Raji (cell line): ENCODE measurements at regions not wholly inside any gene's neighbourhood (a gene's known extent, or its start where the extent isn't known, plus 50 kb on each side); places are given as distances from the start of the nearest gene placed in this dataset.

Experiments used
- POLR2A ChIP-seq: IDR thresholded peaks from 2 replicates; pipeline ENCODE4 v1.6.1; 2011; ENCODE audit warnings: low read depth, low read length, control low read depth; ENCODE audit not compliant: insufficient read depth

DNA sequence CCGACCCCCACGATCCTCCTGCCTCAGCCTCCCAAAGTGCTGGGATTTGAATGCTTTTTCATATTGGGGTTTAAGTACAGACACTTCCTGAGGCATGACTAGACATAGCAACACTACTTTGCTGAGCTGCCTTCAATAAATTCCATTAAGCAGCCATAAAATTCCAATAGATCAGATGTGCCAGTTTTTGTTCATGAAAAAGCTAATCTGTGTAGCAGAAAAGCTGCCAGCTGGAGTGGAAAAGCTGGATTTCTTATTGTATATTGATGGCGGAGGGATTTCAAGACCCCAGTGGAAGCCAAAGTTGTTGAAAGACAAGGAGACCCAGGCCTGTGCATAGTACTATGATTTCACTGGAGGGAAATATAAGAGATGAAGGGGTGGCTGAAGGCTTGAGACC is 209.0 kb upstream of the NUDT4 start:
- no peak for TF ChIP-seq POLR2A

DNA sequence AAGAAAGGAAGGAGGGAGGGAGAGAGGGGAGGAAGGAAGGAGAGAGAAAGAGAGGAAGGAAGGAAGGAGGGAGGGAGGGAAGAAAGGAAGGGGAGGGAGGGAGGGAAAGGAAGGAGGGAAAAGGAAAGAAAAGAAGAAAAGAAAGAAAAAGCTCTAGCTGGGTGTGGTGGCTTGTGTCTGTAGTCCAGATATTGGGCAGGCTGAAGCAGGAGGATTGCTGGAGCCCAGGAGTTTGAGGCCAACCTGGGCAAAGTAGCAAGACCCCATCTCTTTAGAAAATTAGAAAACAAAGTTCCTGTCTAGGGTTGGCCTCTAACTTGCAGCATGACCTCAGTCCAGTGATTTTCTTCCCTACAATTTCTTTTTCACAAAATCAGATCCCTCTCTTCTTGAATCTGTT is 208.2 kb upstream of the NUDT4 start:
- TF ChIP-seq POLR2A, result no peak

DNA sequence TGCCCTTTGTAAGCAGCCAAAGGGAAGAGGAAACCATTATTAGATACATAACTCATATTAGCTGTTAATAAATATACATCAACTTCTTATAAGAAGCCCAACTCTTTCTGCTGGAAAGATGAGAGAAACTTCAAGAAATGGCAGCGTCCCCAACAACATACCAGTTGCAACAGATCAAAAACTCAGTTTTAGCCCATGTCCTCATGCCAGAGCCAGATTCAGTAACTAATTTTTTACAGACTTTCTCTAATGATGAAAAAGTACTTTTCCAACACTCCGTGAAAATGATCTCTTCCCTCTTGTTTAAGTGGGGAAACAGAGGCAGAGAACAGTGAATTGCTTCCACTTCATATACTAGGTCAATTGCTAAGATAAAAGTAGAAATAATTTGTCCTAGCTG is 206.8 kb upstream of the NUDT4 start:
- no peak for TF ChIP-seq POLR2A

DNA sequence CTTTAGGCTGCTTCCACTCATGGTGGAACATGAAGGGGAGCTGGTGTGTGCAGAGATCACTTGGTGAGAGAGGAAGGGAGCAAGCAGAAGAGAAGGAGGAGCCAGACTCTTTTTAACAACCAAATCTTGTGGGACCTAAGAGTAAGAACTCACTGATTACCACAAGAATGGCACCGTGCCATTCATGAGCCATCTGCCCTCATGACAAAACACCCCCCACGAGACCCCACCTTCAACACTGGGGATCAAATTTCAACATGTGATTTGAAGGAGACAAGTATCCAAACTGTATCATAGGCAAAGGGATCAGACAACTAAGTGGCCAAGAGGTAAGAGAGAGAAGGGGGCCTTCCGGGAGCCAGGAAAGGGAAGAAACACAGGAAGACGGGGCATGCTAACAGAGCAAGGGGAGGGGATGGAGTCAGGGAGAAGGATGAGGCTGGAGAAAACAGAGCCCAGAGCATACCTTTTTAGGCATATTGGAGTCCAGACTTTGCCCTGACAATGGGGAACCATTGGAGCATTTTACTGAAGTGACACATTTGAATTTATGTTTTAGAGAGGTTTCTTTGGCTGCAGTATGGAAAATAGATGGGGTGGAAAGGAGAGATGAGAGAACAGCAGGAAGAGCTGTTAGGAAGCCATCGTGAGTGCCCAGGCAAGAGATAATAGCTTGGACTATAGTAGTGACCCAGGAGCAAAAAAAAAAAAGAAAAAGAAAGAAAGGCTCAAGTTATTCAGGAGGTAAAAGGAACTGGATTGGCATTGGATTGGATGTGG is 204.4 kb upstream of the NUDT4 start:
- no peak for TF ChIP-seq POLR2A

DNA sequence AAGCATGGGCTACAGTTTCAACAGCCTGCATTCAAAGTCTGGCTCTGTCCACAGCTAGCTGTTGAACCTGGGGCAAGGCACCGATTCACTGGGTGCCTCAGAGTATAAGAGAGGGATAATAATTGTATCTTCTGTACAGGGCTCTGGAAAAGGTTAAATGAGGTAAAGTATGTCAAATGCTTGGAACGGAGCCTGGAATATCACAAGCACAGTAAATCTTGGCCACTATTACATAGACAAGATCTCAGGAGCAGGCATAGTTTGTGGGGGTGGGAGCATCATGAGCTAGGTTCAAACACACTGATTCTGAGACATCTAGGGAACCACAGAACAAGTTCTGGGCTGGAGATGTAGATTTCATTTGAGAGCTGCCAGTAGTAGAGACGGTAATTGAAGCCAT is 203.7 kb upstream of the NUDT4 start:
- TF ChIP-seq POLR2A, result no peak

DNA sequence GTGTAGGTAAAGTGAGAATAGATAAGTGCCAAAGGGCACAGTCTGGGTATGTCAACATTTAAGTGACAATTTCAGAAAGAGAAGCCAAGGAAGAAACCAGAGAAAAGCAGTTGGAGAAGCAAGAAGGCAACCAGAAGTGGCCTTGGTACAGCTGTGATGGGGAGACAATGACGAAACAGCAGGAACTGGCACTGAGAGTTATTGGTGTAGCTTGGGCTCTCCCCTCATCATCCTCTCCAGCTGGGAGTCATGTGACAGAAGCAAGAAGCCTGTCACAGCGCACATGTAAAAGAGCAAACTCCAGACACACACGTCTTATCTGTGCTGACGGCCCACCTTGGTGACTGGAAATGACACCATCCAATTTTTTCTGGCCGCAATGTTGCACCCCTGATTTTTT is 203.3 kb upstream of the NUDT4 start:
- TF ChIP-seq POLR2A, result no peak

DNA sequence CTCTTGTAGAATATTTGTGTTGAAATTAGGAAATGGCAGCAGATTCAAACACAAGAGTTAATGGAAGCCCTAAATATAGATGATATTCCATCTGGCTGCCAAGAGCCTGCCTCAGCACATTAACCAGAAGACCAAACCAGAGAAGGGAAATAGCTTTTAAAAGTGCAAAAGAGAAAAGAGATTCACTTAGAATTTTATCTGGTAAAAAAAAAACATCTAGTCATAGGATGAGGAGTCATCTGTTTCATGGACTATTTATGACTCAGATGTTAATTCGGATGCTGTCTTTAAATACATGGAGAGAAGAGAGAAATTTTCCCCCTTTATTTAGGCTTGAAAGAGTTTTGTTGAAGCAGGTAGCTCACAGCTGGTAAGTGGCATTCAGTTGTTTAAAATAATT is 201.6 kb upstream of the NUDT4 start:
- TF ChIP-seq POLR2A, result no peak

DNA sequence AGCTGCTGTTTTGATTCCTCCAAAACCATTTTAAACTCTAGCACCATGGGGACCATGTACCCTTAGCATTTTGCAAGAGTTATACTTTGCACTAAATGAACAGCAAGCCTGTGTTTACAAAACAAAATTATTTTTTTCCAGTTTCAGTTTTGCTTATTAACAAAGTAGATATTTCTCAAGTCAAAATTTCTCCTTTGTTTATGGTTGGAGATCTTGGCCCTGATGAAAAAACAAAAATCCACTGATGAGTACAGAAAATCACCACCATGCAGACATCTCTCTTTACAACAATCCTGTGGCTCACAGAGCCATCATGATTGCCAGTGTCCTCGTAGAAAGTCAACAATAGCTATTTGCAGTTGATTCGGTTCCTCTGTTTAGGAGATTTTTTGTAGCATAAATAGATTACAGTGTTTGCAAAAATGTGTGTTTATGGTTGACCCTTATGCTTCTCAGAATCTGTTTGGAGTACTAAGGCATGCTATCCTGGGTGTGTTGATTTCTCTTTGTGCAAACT is 201.1 kb upstream of the NUDT4 start:
- no peak for TF ChIP-seq POLR2A

DNA sequence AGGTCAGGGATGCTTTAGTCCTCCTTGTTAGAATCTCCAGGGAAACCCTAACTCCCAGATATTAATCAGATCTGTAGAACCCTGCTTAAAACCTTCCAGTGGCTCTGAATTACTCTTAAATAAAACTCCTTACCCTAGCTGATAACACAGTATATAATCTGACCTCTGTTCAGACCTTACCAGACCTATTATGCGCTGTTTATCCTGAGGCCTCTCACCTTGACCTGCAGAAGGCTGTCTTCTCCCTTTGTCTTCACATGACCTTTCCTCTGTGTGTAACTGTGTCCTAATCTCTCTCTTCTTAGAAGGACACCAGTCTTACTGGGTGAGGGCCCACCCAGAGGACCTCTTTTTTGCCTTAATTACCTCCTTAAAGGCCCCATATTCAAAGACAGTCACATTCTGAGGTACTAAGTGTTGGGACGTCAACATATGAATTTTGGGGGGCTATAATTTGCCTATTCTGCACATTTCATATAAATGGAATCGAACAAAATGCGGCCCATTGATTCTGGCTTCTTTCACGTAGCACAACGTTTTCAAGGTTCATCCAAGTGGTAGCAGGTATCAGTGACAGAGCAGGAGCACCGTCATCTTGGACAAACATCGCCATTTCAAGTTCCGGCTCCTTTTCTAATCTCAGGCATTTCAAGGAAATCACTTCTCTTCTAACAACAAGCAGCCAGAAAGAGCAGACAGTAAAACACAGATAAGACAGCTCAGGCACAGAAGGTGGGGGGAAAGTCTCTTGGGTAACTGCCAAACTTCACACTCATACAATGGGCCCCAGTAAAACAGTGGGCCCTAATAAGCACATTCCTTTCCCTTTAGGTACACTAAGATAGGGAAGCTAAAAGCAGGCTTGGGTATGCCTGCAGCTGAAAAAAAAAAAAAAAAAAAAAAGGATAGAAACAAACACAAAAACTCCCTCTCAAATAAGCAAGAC is 200.2 kb upstream of the NUDT4 start:
- no peak for TF ChIP-seq POLR2A

DNA sequence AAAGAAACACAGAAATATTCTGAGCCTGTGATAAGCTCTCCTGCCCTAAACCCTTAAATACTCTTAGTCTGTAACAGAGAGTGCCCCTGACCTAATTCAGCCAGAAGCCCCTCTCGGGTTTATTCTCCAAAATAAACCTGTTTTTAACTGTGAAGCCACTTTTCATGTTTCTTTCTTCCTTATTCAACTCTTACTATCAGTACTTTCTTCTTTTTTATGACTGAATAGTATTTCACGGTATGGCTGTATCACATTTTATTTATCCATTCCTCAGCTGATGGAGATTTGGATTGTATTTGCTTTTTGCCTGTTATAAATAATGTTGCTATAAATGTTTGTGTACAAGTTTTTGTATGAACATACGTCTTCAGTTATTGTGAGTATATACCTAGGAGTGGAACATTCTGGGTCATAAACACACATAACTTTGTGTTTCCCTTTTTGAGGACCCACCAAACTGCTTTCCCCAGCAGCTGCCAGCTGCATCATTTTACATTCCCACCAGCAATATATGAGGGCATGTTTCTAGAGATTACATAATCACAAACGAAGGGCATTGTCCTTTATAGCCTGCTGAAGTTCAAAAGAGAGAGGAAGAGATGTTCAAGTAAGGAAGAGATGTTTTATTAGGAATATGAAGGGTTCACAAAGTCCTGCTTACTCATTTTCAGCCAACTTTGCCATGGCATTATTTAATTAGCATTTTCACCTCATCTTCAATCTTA is 199.4 kb upstream of the NUDT4 start:
- no peak for TF ChIP-seq POLR2A

DNA sequence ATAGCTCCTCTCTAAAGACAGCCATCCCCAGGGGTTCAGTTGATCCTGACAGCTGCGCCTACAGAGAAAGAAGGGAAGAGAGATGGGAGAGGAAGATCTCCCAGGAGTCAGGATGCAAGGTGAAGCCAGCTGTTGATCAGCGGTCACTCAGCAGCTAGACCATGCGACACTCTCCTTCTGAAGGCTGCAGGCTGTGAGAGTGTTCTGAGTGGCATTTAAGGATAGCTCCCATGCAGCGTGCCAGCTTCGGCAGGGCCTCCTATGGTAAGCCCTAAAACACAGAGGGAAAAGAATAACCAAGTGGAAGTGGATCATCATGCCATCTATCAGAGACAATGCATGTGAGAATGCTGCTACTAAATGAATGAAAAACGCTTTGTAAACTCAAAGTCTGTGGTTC is 197.9 kb upstream of the NUDT4 start:
- TF ChIP-seq POLR2A, result no peak

DNA sequence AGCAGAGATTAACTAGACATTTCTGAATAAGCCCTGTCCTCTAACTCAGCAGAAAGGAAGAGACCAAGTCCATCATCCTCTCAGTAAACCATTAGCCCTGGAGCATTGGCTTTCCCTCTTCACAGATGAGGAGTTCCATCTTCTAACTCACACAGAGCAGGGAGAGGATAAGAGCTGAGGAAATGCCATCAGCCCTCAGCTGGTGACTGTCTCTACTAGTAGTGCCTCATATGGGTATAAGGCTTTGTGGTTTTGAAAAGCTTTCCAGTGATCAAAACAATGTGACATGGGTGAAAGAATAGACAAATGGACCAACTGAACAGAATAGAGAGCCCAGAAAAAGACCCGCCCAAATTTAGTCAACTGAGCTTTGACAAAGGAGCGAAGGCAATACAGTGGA is 197.2 kb upstream of the NUDT4 start:
- TF ChIP-seq POLR2A, result no peak

DNA sequence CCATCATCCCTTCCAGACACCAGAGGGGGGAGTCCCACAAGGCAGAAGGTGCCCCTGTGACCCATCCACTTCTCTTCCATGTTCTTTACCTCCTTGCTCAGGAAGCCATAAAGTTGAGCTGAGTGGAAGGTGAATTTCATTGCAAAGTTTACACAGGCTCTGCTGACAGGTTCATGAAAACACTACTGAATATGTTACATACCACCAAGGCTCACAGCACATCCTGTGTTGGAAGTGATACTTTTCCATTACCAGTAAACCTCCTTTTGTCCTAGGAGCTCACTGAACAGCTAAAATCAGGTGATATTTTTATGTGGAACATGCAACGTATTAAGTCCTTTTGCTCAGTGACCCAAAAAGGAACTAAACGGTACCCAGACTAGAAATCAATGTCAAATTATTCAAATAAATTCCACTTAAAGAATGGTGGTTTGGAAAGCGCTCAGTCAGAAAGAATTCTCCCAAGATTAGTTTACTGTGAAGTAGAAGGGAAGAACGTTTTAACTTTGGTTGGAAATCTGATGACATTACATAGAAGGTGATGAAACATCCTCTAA is 196.2 kb upstream of the NUDT4 start:
- TF ChIP-seq POLR2A, result no peak

DNA sequence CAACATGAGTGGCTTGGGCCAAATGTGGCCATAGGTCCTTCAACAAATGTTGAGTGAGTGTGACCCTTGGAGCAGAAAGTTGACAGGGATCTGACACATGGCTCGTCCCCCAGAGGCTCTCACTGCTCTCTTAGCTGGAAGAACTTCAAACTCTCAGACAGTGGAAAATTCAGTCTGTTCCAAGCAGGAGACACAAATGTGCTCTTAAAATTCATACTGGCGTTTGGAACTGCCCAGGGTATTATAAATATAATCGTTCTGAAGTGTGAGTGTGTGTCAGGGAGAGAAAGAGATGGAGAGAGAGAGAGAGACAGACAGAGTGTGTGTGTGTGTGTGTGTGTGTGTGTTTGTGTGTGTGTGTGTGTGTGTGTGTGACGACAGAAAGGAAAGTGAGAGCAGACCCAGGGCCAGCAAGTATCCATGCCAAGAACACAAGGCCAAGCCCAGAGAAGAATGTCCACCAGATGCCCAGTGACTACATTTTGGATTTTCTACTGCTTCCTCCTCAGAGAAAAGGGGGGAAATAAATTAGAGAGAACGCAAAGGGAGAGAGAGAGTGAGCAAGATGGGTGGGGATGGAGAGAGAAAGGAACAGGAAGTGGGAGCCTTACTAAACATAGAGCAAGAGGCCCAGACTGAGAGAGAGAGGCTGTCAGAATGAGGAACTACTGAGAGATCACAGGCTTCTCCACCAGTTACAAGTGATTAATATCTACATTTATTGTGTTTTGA is 193.6 kb upstream of the NUDT4 start:
- no peak for TF ChIP-seq POLR2A
